ENCODE measurements at regions not wholly inside any gene's neighbourhood (a gene's known extent, or its start where the extent isn't known, plus 50 kb on each side); places are given as distances from the start of the nearest gene placed in this dataset.

- TF ChIP-seq SIN3A (IDR thresholded peaks at IDR 0.05; ENCODE audit: borderline replicate concordance, insufficient read depth, low read depth, low read length) = no peak
- TF ChIP-seq POLR2AphosphoS5 (IDR thresholded peaks at IDR 0.05; ENCODE audit: low read depth, low read length) = no peak
- no peak for TF ChIP-seq CTCF (IDR thresholded peaks at IDR 0.05)
- TF ChIP-seq REST (IDR thresholded peaks at IDR 0.05; ENCODE audit: insufficient read depth in 1 of 2, low read depth in 2 of 2, low read length in 1 of 2) = no peak
- TF ChIP-seq TCF7L2 (IDR thresholded peaks at IDR 0.05; ENCODE audit: low read depth, low read length) = no peak
These were observed 1093.5 kb downstream of the RPIA start for GRCh38 chr2:89784960-89785359.

All from Panc1 (cell line).